ENCODE measurements at regions not wholly inside any gene's neighbourhood (a gene's known extent, or its start where the extent isn't known, plus 50 kb on each side); places are given as distances from the start of the nearest gene placed in this dataset.

GRCh38 chr4:156635051-156635450 is 336.5 kb downstream of the PDGFC start:
- no peak for TF ChIP-seq POLR2A (IDR thresholded peaks at IDR 0.05)
- TF ChIP-seq CTCF (IDR thresholded peaks at IDR 0.05), result no peak
- no peak for TF ChIP-seq EP300 (IDR thresholded peaks at IDR 0.05)
- TF ChIP-seq POLR2AphosphoS5 (IDR thresholded peaks at IDR 0.05), result no peak

Data from suprapubic skin (tissue), 4 donors.